ENCODE measurements at regions not wholly inside any gene's neighbourhood (a gene's known extent, or its start where the extent isn't known, plus 50 kb on each side); places are given as distances from the start of the nearest gene placed in this dataset.

DNA sequence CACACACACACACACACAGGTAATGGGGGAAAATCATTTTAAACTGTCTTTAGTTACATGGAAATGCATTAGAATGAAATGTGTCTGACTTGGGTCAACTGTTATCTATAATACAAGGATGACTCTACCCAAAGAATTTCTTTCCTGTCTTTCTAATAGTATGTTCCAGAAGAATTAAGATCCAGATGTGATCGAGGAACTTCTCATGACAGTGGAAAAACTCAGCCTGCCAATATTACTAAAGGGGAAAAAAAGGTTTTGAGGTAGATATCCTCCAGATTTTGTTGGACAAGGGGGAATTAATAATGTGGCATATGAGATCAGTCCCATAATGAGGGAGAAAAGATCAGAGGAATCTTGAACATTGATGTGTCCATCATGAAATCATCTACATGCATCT lies 190.6 kb upstream of the MAP3K1 start:
- Histone ChIP-seq H3K4me1 (no peaks in the 10 kb centered on the region), H3K27ac (no peak overlapping the region), H4K20me1 (no peaks in the 10 kb centered on the region), H3K36me3 (peaks cover 0 to 9% (median 4%) of the 10 kb centered on the region in 11 experiments; a peak in 7 of 22 replicates), H3K9me3 (replicated peaks in 1 of 11) (peaks cover 54 to 81% (median 63%) of the 10 kb centered on the region in 11 experiments), H3K4me3 (no peak overlapping the region), H3K9ac (no peak overlapping the region), H3K4me2 (no peak overlapping the region), H3K27me3 (no peaks in the 10 kb centered on the region)
- TF ChIP-seq Cebpa-rat (IDR thresholded peaks at IDR 0.05) = no peak

DNA sequence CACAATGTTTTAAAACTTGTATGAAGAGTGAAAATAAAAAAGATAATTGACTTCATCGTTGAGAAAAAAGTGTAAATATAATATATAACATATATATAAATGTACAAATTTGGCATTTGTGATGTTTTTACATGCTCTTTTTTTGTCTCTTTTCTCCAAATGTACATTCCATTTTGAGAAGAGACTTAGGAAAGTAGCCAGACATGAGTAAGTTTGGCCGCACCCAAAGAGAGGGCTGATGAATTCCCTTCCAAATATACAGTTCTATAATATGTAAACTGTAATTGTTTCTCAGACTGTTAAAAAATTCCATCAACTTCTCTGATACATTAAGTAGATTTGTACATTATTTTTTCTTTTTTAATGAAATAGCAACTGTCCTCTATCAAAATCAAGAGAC lies 193.2 kb upstream of the MAP3K1 start:
- peaks cover 50 to 80% (median 62%) of the 10 kb centered on the region in 11 experiments for H3K9me3 ChIP-seq (replicated peaks in 1 of 11)
- no peak overlapping the region for H3K4me3 ChIP-seq
- no peaks in the 10 kb centered on the region for H3K27me3 ChIP-seq
- H3K36me3 ChIP-seq = peaks cover 0 to 9% (median 0%) of the 10 kb centered on the region in 11 experiments; a peak in 3 of 22 replicates
- no peak for TF ChIP-seq Cebpa-rat (IDR thresholded peaks at IDR 0.05)
- no peaks in the 10 kb centered on the region for H4K20me1 ChIP-seq
- H3K4me1 ChIP-seq = no peaks in the 10 kb centered on the region
- H3K4me2 ChIP-seq = no peak overlapping the region
- no peak overlapping the region for H3K9ac ChIP-seq
- no peak overlapping the region for H3K27ac ChIP-seq

DNA sequence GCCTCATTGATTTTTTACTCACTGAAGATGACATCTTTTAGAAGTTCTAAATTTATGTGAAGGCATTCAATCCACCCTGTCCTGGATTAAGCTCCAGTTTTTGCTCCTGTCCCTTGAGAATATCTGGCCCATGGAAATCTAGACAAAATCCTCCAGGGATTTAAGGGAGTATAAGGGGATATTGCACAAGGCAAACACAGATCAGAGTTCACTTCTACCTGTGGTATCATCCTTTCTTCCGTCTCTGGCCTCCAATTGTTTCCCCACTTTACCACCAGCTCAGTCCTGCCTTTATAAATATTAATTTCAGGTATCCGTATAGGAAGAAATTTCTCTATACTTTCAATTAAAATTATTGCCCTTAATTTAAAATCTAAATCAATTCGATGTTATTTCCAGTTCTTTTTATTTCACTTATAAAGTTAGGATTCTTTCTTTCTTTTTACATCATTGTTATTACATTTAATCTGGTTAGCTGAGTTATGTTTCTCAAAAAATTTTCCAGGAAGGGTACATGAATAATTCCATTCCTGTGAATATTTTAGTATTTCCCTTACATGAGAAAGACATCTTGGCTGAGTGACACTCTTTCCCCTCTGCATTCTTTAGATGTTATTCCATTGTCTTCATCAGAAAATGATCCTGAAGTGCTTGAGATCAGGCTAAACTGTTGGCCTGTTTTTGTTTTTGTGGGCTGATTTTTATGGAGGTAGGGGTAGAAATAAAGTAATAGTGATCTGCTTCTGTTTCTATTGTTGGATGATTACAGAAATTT lies 194.3 kb upstream of the MAP3K1 start:
- Histone ChIP-seq H3K36me3 (peaks cover 0 to 9% (median 0%) of the 10 kb centered on the region in 11 experiments; a peak in 3 of 22 replicates), H3K4me1 (peaks cover 0 to 7% (median 3%) of the 10 kb centered on the region in 10 experiments; a peak in 15 of 20 replicates), H3K4me2 (no peak overlapping the region), H4K20me1 (no peaks in the 10 kb centered on the region), H3K9me3 (replicated peaks in 1 of 11) (peaks cover 45 to 80% (median 58%) of the 10 kb centered on the region in 11 experiments), H3K9ac (no peak overlapping the region), H3K27me3 (no peaks in the 10 kb centered on the region), H3K4me3 (no peak overlapping the region), H3K27ac (no peak overlapping the region)
- no peak for TF ChIP-seq Cebpa-rat (IDR thresholded peaks at IDR 0.05)

- Histone ChIP-seq H3K4me1 (peaks cover 11 to 21% (median 18%) of the 10 kb centered on the region in 10 experiments), H3K27ac (no peak overlapping the region), H3K4me3 (no peak overlapping the region), H3K9ac (no peak overlapping the region), H3K9me3 (replicated peaks in 1 of 11) (peaks cover 35 to 78% (median 52%) of the 10 kb centered on the region in 11 experiments), H3K27me3 (no peaks in the 10 kb centered on the region), H4K20me1 (no peaks in the 10 kb centered on the region), H3K36me3 (peaks cover 0 to 9% (median 0%) of the 10 kb centered on the region in 11 experiments; a peak in 3 of 22 replicates), H3K4me2 (no peak overlapping the region)
- no peak for TF ChIP-seq Cebpa-rat (IDR thresholded peaks at IDR 0.05)
These were observed 197.4 kb upstream of the MAP3K1 start for GRCh38 chr5:56617998-56618397.

DNA sequence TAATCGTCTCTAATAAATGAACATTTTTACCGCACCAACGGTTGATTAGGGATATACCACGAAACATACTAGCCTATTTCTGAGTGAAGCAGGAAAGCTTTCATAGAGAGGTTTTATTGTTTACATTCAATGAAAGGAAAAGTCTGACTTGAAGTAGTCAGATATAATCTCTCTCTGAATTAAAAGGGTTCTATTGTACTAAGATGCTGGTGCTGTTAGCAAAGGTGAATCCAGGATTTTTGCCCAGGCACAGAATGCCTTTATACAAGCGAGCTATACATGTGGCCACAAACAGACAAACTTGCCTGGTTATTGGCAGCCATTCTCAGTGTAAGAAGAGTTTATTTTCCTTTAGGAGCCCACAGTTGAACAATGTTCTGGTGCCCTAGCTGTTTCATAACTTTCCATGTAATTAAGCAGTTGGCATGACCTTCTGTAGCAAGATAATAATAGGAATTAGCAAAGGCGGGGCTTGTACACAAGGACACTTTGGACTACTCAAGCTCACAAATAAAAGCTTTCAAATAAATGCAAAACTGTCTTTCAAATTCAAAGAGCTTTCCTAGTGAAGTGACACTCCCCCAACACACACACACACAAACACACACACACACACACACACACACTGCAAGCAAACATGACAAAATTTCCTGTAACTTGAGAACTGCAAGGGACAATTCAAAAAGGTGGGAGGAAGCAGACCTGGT lies 198.7 kb upstream of the MAP3K1 start:
- no peaks in the 10 kb centered on the region for H3K27me3 ChIP-seq
- no peak overlapping the region for H3K9ac ChIP-seq
- H3K9me3 ChIP-seq (replicated peaks in 1 of 11) = peaks cover 39 to 80% (median 57%) of the 10 kb centered on the region in 11 experiments
- peaks cover 0 to 9% (median 0%) of the 10 kb centered on the region in 11 experiments; a peak in 3 of 22 replicates for H3K36me3 ChIP-seq
- peak overlapping the region in 4 of 11 experiments; percentile 20 to 71 (median 65); a peak in 4 of 22 replicates for H3K4me2 ChIP-seq
- no peaks in the 10 kb centered on the region for H4K20me1 ChIP-seq
- TF ChIP-seq Cebpa-rat (IDR thresholded peaks at IDR 0.05) = no peak
- H3K4me1 ChIP-seq = peaks cover 19 to 29% (median 26%) of the 10 kb centered on the region in 10 experiments
- H3K27ac ChIP-seq = no peak overlapping the region
- H3K4me3 ChIP-seq = no peak overlapping the region

DNA sequence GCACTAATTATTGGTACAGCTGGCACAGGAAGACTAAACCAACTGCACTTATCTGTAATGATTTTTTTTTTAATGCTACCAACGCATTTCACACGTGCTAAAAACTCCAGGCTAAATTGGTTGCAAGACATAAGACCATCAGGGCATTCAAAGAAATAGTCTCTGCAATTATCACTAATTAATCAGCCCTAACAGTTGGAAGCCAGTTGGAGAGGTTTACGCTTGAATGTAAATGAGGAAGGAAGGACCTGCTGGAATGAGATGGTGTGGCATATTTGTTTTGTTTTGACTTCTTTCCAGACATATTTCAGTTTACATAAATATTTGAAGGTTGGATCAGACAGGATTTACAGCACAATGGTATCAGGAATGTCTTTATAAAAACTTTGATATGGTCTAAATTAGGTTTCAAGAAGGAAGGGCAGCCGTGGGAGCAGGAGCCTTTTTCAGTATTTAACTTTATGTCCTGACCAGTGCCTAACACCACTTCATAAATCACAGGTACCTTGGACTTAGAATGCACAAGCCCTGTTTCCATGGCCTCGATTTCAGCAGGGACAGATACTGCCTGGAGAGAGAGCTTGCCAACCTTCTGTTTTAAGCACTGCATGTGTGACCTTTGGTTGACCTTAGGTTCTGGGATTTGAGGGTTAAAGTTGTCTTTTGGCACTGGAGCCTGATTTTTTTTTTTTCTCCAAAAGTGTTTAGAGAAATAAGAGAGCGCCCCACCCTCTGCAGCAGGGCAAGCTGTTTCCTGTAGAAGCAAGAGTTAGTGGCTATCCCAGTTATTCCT lies 199.8 kb upstream of the MAP3K1 start:
- no peak overlapping the region for H3K9ac ChIP-seq
- H3K27ac ChIP-seq = peak overlapping the region in 1 of 11 experiments; percentile 10; a peak in 1 of 22 replicates
- H4K20me1 ChIP-seq = no peaks in the 10 kb centered on the region
- peaks cover 39 to 80% (median 58%) of the 10 kb centered on the region in 11 experiments for H3K9me3 ChIP-seq (replicated peaks in 1 of 11)
- peaks cover 19 to 29% (median 26%) of the 10 kb centered on the region in 10 experiments for H3K4me1 ChIP-seq
- no peaks in the 10 kb centered on the region for H3K27me3 ChIP-seq
- TF ChIP-seq Cebpa-rat (IDR thresholded peaks at IDR 0.05) = no peak
- H3K36me3 ChIP-seq = peaks cover 0 to 9% (median 0%) of the 10 kb centered on the region in 11 experiments; a peak in 3 of 22 replicates
- H3K4me2 ChIP-seq = peak overlapping the region; percentile 20 to 71 (median 52); a peak in 21 of 22 replicates
- H3K4me3 ChIP-seq = no peak overlapping the region

DNA sequence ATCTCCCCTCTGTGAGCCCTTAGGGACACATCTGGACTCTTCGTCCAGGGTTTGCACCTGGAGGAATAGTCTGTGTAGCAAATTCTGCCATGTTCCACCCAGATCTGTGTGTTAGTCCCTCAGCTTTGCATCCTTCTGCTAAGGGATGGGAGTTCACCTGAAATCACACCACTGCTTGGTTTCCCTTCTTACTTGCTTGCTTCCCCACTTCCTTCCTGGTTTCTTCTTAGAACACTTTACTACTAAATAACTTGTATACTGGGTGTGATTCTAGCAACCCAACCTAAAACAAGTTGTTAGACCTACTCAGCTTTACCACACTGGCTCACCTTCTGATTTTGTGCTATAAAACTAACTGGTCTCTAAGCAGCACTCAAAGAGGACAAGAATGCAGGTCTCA lies 202.6 kb upstream of the MAP3K1 start:
- Histone ChIP-seq H3K4me2 (peak overlapping the region; percentile 37 to 67 (median 57); a peak in 21 of 22 replicates), H3K9ac (no peak overlapping the region), H3K27me3 (no peaks in the 10 kb centered on the region), H3K36me3 (no peaks in the 10 kb centered on the region; a peak in 1 of 22 replicates), H3K27ac (no peak overlapping the region), H3K9me3 (replicated peaks in 1 of 11) (peaks cover 31 to 62% (median 42%) of the 10 kb centered on the region in 11 experiments), H3K4me3 (no peak overlapping the region), H4K20me1 (no peaks in the 10 kb centered on the region), H3K4me1 (peaks cover 33 to 43% (median 40%) of the 10 kb centered on the region in 10 experiments)
- no peak for TF ChIP-seq Cebpa-rat (IDR thresholded peaks at IDR 0.05)

DNA sequence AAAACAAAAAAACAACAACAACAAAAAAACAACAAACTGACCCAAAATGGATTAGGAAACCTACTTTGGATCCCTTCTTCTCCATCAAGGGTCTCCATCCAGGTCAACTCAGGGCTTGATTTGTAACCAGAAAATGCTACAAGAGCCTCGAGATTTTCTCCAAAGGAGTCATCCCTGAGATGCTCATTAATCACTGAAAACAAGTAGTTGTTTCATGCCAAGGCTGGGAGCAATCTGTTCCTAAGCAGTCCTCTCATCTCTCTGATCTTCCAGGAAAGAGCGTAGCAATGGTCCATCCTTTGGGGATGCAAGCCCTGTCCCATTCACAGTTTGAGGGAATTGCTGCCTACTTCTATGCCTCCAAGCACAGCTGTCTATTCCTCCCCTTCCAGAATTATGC lies 203.0 kb upstream of the MAP3K1 start:
- no peak overlapping the region for H3K9ac ChIP-seq
- no peak for TF ChIP-seq Cebpa-rat (IDR thresholded peaks at IDR 0.05)
- H3K4me3 ChIP-seq = no peak overlapping the region
- no peaks in the 10 kb centered on the region for H3K27me3 ChIP-seq
- H3K27ac ChIP-seq = no peak overlapping the region
- peaks cover 27 to 58% (median 38%) of the 10 kb centered on the region in 11 experiments for H3K9me3 ChIP-seq (replicated peaks in 1 of 11)
- H3K4me2 ChIP-seq = peak overlapping the region; percentile 37 to 67 (median 57); a peak in 21 of 22 replicates
- H4K20me1 ChIP-seq = no peaks in the 10 kb centered on the region
- no peaks in the 10 kb centered on the region; a peak in 1 of 22 replicates for H3K36me3 ChIP-seq
- H3K4me1 ChIP-seq = peaks cover 37 to 47% (median 44%) of the 10 kb centered on the region in 10 experiments
